Common myeloid progenitor, CD34-positive (primary cell): ENCODE measurements at regions not wholly inside any gene's neighbourhood (a gene's known extent, or its start where the extent isn't known, plus 50 kb on each side); places are given as distances from the start of the nearest gene placed in this dataset.

Experiments
- CTCF ChIA-PET: fragments of 350-600 bp; sonication (Branson Sonifier 250); formaldehyde crosslinking; loops from one replicate; lab custom pipeline; 2021; ENCODE audit warnings: antibody characterized with exemption; lab: Charles Lee
- POLR2A ChIA-PET: fragments of 350-600 bp; sonication (Branson Sonifier 250); formaldehyde crosslinking; loops from one replicate; lab custom pipeline; 2021; ENCODE audit warnings: antibody characterized with exemption; lab: Charles Lee
- DNase-seq, 3 donors: peaks; one replicate each; pipeline versions ENCODE4 v3.0.0 to v3.0.0-alpha.2; 2013
- H3K27ac ChIP-seq, 2 experiments: 1 replicate in 1 of 2; 2 replicates in 1 of 2; pipeline ENCODE4 v1.7.0; 2013; ENCODE audit warnings: inconsistent platforms in 2 of 2, low read length in 2 of 2, mild to moderate bottlenecking in 2 of 2, low read depth in 1 of 2, moderate library complexity in 1 of 2; ENCODE audit not compliant: severe bottlenecking in 2 of 2, insufficient read depth in 1 of 2, poor library complexity in 1 of 2
- H3K27me3 ChIP-seq, 5 experiments: replicated peaks in 2 of 5; 1 replicate in 3 of 5; 2 replicates in 2 of 5; pipeline versions ENCODE4 v1.6.1 to v1.7.0; 2013; ENCODE audit warnings: low read length in 4 of 5, mild to moderate bottlenecking in 2 of 5, moderate library complexity in 2 of 5, inconsistent platforms in 1 of 5; ENCODE audit not compliant: insufficient read depth in 5 of 5, control insufficient read depth in 4 of 5
- H3K36me3 ChIP-seq, 4 experiments: 1 replicate in 2 of 4; 2 replicates in 2 of 4; pipeline versions ENCODE4 v1.6.1 to v1.7.0; 2013; ENCODE audit warnings: low read length in 3 of 4, control low read depth in 1 of 4, mild to moderate bottlenecking in 1 of 4; ENCODE audit not compliant: control insufficient read depth in 4 of 4, insufficient read depth in 4 of 4
- H3K4me1 ChIP-seq, 4 experiments: 1 replicate in 3 of 4; 2 replicates in 1 of 4; pipeline versions ENCODE4 v1.6.1 to v1.7.1; 2013; ENCODE audit warnings: low read length in 3 of 4, mild to moderate bottlenecking in 3 of 4, control low read depth in 1 of 4, inconsistent platforms in 1 of 4, moderate library complexity in 1 of 4; ENCODE audit not compliant: control insufficient read depth in 4 of 4, insufficient read depth in 4 of 4; ENCODE audit errors: control extremely low read depth in 1 of 4
- H3K4me3 ChIP-seq, 7 experiments: 1 replicate in 4 of 7; 2 replicates in 3 of 7; pipeline versions ENCODE4 v1.5.1 to v1.7.0; 2013; ENCODE audit warnings: mild to moderate bottlenecking in 7 of 7, low read length in 6 of 7, moderate library complexity in 6 of 7, inconsistent platforms in 2 of 7, low read depth in 2 of 7, control low read depth in 1 of 7; ENCODE audit not compliant: insufficient read depth in 4 of 7, control insufficient read depth in 1 of 7; ENCODE audit errors: extremely low read depth in 1 of 7
- H3K9me3 ChIP-seq, 5 experiments: 1 replicate in 4 of 5; 2 replicates in 1 of 5; pipeline versions ENCODE4 v1.6.1 to v1.7.1; 2013; ENCODE audit warnings: low read length in 4 of 5, mild to moderate bottlenecking in 2 of 5, inconsistent platforms in 1 of 5, low read depth in 1 of 5, moderate library complexity in 1 of 5; ENCODE audit not compliant: control insufficient read depth in 4 of 5, insufficient read depth in 2 of 5; ENCODE audit errors: control extremely low read depth in 1 of 5
- WGBS: methylation state at CpG from one replicate; pipeline ENCODE4 v1.1.5; 2013; ENCODE audit not compliant: insufficient coverage; 5-methylcytosine and 5-hydroxymethylcytosine counted together

DNA sequence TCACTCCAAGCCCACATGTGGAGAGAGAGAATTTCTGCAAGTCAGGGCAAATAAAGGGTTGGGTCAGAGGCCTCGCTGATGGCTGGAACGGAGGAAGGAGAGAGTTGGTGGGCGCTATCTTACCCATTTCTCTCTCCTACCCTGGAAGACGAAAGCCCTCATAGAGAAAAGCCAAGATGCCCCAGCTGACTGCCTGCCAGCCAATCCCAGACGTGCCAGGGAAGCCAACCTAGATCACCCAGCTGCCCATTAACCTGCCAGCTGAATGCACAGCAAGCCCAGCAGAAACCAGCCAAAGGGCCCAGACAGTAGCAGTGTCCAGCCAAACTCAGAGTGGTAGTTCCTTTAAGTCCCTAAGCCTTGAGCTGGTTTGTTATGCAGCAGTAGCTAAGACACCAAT lies 167.0 kb upstream of the ZNF507 start:
- no peaks in the 10 kb centered on the region for H3K36me3 ChIP-seq
- WGBS = 94% methylated on average over 4 of the region's 5 CpGs
- H3K9me3 ChIP-seq = no peaks in the 10 kb centered on the region
- CTCF ChIA-PET = interaction anchor here (0.8 kb wide), 1 partner anchor 135 kb away, joined by 3 read pairs; no protein-coding TSS in a partner anchor
- no peak overlapping the region for H3K4me3 ChIP-seq
- H3K4me1 ChIP-seq = no peaks in the 10 kb centered on the region
- no peaks in the 10 kb centered on the region for H3K27me3 ChIP-seq
- POLR2A ChIA-PET = no interaction called here
- no peak overlapping the region for H3K27ac ChIP-seq
- DNase-seq = no peak

DNA sequence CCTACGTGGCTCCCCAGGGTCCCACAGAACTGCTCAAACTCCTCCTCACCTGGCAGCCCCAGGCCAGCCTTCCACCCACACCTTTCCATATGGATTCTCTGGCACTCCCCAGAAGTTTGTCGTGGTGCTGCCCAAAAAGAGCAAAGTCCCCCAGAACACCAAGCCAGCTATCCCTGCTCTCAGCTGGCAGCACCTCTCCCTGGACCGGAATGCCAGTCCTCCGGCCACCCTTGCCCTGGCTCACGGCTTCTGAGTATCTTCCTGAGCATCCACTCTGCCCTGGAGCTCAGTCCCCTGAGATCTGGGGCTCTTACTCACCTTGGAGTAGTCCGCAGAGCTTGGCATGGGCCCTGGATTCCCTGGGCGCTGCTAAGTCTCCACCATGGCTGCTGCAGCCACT lies 166.5 kb upstream of the ZNF507 start:
- POLR2A ChIA-PET = no interaction called here
- H3K4me3 ChIP-seq = no peak overlapping the region
- 82% methylated on average over 6 of the region's 7 CpGs for WGBS

GRCh38 chr19:32181216-32181920 lies 164.0 kb upstream of the ZNF507 start:
- Histone ChIP-seq H3K4me3 (no peak overlapping the region), H3K36me3 (no peaks in the 10 kb centered on the region), H3K27ac (no peak overlapping the region), H3K4me1 (no peaks in the 10 kb centered on the region), H3K27me3 (no peaks in the 10 kb centered on the region), H3K9me3 (no peaks in the 10 kb centered on the region)
- POLR2A ChIA-PET = no interaction called here
- WGBS = 95% methylated on average over 6 of the region's 13 CpGs
- CTCF ChIA-PET = interaction anchor here (1.2 kb wide), 1 partner anchor 11 kb away, joined by 3 read pairs; no protein-coding TSS in a partner anchor
- no peak for DNase-seq

More for the DNA sequence above, 166.5 kb upstream of the ZNF507 start:
- Histone ChIP-seq H3K27ac (no peak overlapping the region), H3K27me3 (no peaks in the 10 kb centered on the region), H3K36me3 (no peaks in the 10 kb centered on the region), H3K4me1 (no peaks in the 10 kb centered on the region), H3K9me3 (no peaks in the 10 kb centered on the region)
- DNase-seq = no peak
- CTCF ChIA-PET = interaction anchor here (0.8 kb wide), 1 partner anchor 136 kb away, joined by 3 read pairs; no protein-coding TSS in a partner anchor

DNA sequence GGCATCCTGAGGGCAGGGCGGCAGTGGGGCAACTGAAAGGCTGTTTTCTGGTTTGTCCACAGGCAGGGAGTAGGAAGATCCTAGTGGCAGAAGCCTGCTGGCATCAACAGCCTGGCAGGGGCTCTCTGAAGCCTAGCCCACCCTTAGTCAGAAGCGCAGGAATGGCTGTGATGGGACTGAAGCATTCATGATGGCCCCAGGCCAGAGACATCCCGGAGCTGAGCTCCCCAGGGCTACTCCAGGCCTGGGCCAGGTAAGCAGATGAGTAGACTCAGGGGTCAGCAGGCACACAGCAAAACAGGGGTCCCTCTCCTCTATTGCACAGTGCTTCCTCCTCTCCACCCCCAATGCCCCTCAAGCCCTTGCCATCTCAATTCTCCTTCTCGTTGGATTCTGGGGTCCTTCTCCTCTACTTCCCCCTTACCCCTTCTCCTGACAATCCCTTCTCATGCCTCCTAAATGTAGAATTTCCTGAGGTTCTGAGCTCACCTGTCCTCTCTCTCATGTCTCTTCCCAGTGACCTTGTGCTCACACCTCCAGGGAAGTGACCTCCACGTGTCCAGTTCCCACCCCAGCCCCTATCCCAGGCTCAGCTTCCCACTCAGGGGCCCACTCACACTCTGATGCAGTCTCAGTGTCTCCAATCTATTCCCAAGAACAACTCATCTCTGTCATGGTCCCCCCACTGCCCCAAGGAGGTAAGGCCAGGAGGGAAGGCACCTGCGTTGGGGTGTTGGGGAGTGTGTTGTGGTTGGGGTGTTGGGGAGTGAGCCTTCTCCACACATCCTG lies 158.7 kb upstream of the ZNF507 start:
- no peaks in the 10 kb centered on the region for H3K9me3 ChIP-seq
- no peak for DNase-seq

GRCh38 chr19:32188921-32189320 lies 156.5 kb upstream of the ZNF507 start:
- H3K4me1 ChIP-seq = no peaks in the 10 kb centered on the region
- DNase-seq = no peak
- POLR2A ChIA-PET = no interaction called here
- WGBS = 20% methylated on average over 1 of the region's 2 CpGs
- peaks cover 0 to 2% (median 0%) of the 10 kb centered on the region in 5 experiments for H3K9me3 ChIP-seq
- peaks cover 0 to 8% (median 0%) of the 10 kb centered on the region in 5 experiments for H3K27me3 ChIP-seq
- H3K36me3 ChIP-seq = no peaks in the 10 kb centered on the region
- no peak overlapping the region for H3K27ac ChIP-seq
- CTCF ChIA-PET = no interaction called here
- no peak overlapping the region for H3K4me3 ChIP-seq

More for the DNA sequence above, 158.7 kb upstream of the ZNF507 start:
- ChIA-PET POLR2A (no interaction called here), CTCF (interaction anchor here (1.2 kb wide), 1 partner anchor 37 kb away, joined by 4 read pairs; no protein-coding TSS in a partner anchor)
- no peaks in the 10 kb centered on the region for H3K4me1 ChIP-seq
- no peaks in the 10 kb centered on the region for H3K36me3 ChIP-seq
- H3K27me3 ChIP-seq = peaks cover 0 to 6% (median 0%) of the 10 kb centered on the region in 5 experiments
- H3K4me3 ChIP-seq = no peak overlapping the region
- no peak overlapping the region for H3K27ac ChIP-seq
- 91% methylated on average over 4 of the region's 6 CpGs for WGBS

DNA sequence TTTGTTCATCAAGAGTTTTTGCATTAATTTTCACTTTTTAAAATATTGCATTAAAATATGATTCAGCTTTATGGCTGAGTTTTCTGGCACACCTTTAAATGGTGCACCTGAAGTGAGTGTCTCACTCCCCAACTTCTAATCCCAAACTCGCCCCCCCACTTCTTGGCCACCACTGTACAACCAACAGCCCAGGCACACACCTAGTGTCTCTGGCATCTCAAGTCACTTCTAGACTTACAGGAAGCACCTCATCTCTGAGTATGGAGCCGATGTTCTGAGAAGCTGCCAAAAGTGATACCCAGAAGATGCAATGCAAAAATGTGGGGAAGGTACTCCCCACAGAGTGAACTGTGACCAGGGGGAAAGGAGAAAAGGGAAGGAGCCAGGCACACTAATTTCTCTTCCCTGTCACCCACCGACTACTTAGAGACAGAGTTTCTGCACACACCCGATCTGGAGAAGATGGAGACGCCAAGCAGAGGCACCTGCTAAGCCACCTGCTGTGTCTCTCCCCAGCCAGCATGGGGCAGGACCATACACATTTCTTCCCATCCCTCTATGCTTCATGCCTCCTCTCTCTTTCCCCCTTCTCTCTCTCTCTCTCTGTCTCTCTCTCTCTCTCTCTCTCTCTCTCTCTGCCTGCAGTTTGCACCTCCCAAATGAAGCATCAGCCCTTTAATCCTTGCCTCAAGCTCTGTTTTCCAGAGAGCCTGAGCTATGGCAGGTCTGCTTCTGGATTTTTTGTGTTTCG lies 155.3 kb upstream of the ZNF507 start:
- WGBS = 86% methylated on average over 4 of the region's 6 CpGs
- Histone ChIP-seq H3K27ac (no peak overlapping the region), H3K27me3 (peaks cover 0 to 8% (median 0%) of the 10 kb centered on the region in 5 experiments), H3K9me3 (peaks cover 0 to 5% (median 3%) of the 10 kb centered on the region in 5 experiments), H3K4me1 (no peaks in the 10 kb centered on the region), H3K36me3 (no peaks in the 10 kb centered on the region), H3K4me3 (no peak overlapping the region)
- ChIA-PET CTCF (interaction anchor here (0.7 kb wide), 1 partner anchor 12 kb away, joined by 3 read pairs; no protein-coding TSS in a partner anchor), POLR2A (no interaction called here)
- peak in 1 of 3 donors; percentile 8 for DNase-seq
